ENCODE measurements at regions not wholly inside any gene's neighbourhood (a gene's known extent, or its start where the extent isn't known, plus 50 kb on each side); places are given as distances from the start of the nearest gene placed in this dataset.

DNA sequence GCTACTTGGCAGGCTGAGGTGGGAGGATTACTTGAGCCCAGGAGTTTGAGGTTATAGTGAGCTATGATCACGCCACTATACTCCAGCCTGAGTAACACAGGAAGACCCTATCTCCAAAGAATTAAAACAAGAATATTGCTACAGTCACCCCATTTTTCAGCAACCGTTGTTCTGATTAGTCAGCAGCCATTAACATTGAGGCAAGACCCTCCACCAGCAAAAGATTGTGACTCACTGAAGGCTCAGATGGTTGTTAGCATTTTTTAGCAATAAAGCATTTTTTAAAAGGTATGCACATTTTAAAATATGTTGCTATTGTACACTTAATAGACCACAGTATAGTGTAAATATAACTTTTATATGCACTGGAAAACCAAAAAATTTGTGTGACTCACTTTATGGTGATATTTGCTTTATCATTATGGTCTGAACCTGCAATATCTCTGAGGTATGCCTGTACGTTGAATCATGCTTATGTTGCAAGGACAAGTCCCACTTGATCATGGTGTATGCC is 492.6 kb downstream of the SQOR start:
- no peaks in the 10 kb centered on the region for H3K79me2 ChIP-seq (ENCODE audit: low read length)
- no peak for TF ChIP-seq EZH2 (optimal IDR thresholded peaks at IDR 0.05; ENCODE audit: low read depth, low read length)
- no peak for TF ChIP-seq EZH2phosphoT487 (IDR thresholded peaks at IDR 0.05; ENCODE audit: low read length)
- TF ChIP-seq CTCF (IDR thresholded peaks at IDR 0.05; ENCODE audit: low read length), result no peak
- no peaks in the 10 kb centered on the region for H3K9me3 ChIP-seq (replicated peaks; ENCODE audit: insufficient read depth, low read length)
- no peaks in the 10 kb centered on the region for H4K20me1 ChIP-seq (ENCODE audit: insufficient read depth, low read length)
- no peak overlapping the region for H2AFZ ChIP-seq (ENCODE audit: low read length)
- H3K36me3 ChIP-seq (replicated peaks; ENCODE audit: insufficient read depth, low read length), result no peaks in the 10 kb centered on the region
- no peaks in the 10 kb centered on the region for H3K9me2 ChIP-seq (replicated peaks; ENCODE audit: insufficient read depth, low read length)
- no peak overlapping the region for H3K4me3 ChIP-seq (ENCODE audit: low read length)
- no peak overlapping the region for H3K27ac ChIP-seq (ENCODE audit: low read length)
- no peaks in the 10 kb centered on the region for H3F3A ChIP-seq (ENCODE audit: insufficient read depth, low read length)
- H3K27me3 ChIP-seq (replicated peaks; ENCODE audit: insufficient read depth, low read length), result no peaks in the 10 kb centered on the region
- H3K4me1 ChIP-seq (ENCODE audit: low read length), result peaks cover under 1% of the 10 kb centered on the region
- H3K9ac ChIP-seq (ENCODE audit: low read length), result no peak overlapping the region
- no peak for DNase-seq
- H3K4me2 ChIP-seq (ENCODE audit: low read depth, low read length), result no peak overlapping the region

DNA sequence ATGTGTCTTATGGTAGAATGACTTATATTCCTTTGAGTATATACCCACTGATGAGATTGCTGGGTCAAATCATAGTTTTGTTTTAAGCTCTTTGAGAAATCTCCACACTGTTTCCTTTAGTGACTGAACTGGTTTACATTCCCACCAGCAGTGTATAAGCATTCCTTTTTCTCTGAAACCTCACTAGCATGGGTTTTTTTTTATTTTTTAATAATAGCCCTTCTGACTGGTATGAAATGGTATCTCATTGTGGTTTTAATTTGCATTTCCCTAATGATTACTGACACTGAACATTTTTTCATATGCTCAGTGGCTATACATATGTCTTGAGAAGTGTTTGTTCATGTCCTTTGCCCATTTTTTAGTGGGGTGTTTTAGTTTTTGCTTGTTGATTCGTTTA is 494.3 kb downstream of the SQOR start:
- Histone ChIP-seq H3K4me1 (ENCODE audit: low read length) (no peaks in the 10 kb centered on the region), H3K4me2 (ENCODE audit: low read depth, low read length) (no peak overlapping the region), H3K9ac (ENCODE audit: low read length) (no peak overlapping the region), H3K27ac (ENCODE audit: low read length) (no peak overlapping the region), H3K9me3 (replicated peaks; ENCODE audit: insufficient read depth, low read length) (no peaks in the 10 kb centered on the region), H3K27me3 (replicated peaks; ENCODE audit: insufficient read depth, low read length) (no peaks in the 10 kb centered on the region), H2AFZ (ENCODE audit: low read length) (no peak overlapping the region), H3F3A (ENCODE audit: insufficient read depth, low read length) (no peaks in the 10 kb centered on the region), H3K9me2 (replicated peaks; ENCODE audit: insufficient read depth, low read length) (no peaks in the 10 kb centered on the region), H3K79me2 (ENCODE audit: low read length) (no peaks in the 10 kb centered on the region), H3K36me3 (replicated peaks; ENCODE audit: insufficient read depth, low read length) (no peaks in the 10 kb centered on the region), H4K20me1 (ENCODE audit: insufficient read depth, low read length) (no peaks in the 10 kb centered on the region), H3K4me3 (ENCODE audit: low read length) (no peak overlapping the region)
- no peak for DNase-seq
- TF ChIP-seq CTCF (IDR thresholded peaks at IDR 0.05; ENCODE audit: low read length), result no peak

- Histone ChIP-seq H3K9me2 (replicated peaks; ENCODE audit: insufficient read depth, low read length) (no peaks in the 10 kb centered on the region), H3K27me3 (replicated peaks; ENCODE audit: insufficient read depth, low read length) (no peaks in the 10 kb centered on the region), H3K9me3 (replicated peaks; ENCODE audit: insufficient read depth, low read length) (no peaks in the 10 kb centered on the region), H3K4me2 (ENCODE audit: low read depth, low read length) (no peak overlapping the region), H3K79me2 (ENCODE audit: low read length) (no peaks in the 10 kb centered on the region), H3K4me3 (ENCODE audit: low read length) (no peak overlapping the region), H2AFZ (ENCODE audit: low read length) (no peak overlapping the region), H3K9ac (ENCODE audit: low read length) (no peak overlapping the region), H3K36me3 (replicated peaks; ENCODE audit: insufficient read depth, low read length) (no peaks in the 10 kb centered on the region), H3F3A (ENCODE audit: insufficient read depth, low read length) (no peaks in the 10 kb centered on the region), H4K20me1 (ENCODE audit: insufficient read depth, low read length) (no peaks in the 10 kb centered on the region), H3K4me1 (ENCODE audit: low read length) (no peaks in the 10 kb centered on the region), H3K27ac (ENCODE audit: low read length) (no peak overlapping the region)
- TF ChIP-seq EZH2 (optimal IDR thresholded peaks at IDR 0.05; ENCODE audit: low read depth, low read length), result no peak
- no peak for TF ChIP-seq EZH2phosphoT487 (IDR thresholded peaks at IDR 0.05; ENCODE audit: low read length)
- TF ChIP-seq CTCF (IDR thresholded peaks at IDR 0.05; ENCODE audit: low read length), result no peak
- no peak for DNase-seq
Measured at GRCh38 chr15:46131876-46132275, 497.0 kb downstream of the SQOR start.

Measured in MM.1S (cell line).